NCI-H82 (cell line): ENCODE measurements at regions not wholly inside any gene's neighbourhood (a gene's known extent, or its start where the extent isn't known, plus 50 kb on each side); places are given as distances from the start of the nearest gene placed in this dataset.

Experiments used
- DNase-seq: peaks from one replicate; lab custom pipeline; 2025; lab: John Stamatoyannopoulos, UW

- no peak for DNase-seq
These were observed 163.5 kb upstream of the LYZL2 start for GRCh38 chr10:30793093-30793492.

GRCh38 chr10:30792025-30792424 is 162.5 kb upstream of the LYZL2 start:
- no peak for DNase-seq

- no peak for DNase-seq
These were observed 161.7 kb upstream of the LYZL2 start for GRCh38 chr10:30791197-30791611.

- no peak for DNase-seq
These were observed 160.3 kb upstream of the LYZL2 start for GRCh38 chr10:30789806-30790205.

DNA sequence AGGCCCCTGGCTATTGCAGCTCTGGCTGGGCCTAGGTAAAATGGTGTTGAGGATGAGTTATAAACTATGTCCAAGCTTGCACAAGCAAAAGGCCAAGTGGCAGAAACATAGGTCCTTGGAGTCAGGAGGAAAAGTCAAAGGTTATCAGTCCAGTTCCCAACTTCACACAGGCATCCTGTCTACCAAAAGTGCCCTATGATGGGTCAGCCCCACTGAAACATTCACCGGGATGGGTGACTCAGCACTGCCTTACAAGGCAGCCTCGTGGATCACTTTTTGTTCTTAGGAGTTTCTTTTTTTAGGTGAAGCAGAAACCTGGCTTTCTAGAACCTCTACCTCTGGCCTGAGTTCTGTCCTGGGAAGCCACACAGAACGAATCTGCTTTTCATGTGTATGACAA is 158.8 kb upstream of the LYZL2 start:
- no peak for DNase-seq

DNA sequence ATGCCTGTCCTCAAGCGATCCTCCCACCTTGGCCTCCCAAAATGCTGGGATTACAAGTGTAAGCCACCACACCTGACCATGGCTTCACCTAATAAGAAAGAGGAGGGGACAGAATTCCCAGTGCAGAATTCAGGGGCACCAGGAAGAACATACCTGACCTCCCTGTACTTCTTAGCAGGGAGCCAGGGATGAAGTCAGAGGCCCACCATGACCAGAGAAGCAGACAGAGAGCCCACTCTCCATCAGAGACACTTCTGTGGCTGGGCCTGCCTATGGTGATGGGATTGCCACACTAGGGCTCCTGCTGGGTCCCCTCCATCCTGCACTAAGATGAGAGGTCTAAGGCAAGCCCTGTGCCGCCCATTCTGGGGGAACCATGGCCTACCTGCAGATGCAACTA is 157.4 kb upstream of the LYZL2 start:
- DNase-seq = no peak

DNA sequence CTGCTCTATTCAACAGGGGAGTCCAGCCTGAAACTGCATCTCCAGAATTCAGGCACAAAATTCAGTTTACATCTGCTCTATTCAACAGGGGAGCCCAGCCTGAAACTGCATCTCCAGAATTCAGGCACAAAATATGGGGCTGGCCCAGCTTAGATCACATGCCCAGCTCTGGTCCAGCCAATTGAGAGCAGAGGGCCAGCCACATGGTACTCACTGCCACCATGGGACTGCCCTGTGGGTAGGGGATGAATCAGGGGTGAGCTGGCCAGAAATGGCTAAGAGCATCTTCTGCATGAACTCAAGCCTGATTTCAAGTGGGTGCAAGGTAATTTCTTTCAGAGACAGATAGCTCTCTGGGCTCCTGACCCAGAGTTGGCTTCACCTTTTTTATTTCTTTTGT is 156.6 kb upstream of the LYZL2 start:
- no peak for DNase-seq

DNA sequence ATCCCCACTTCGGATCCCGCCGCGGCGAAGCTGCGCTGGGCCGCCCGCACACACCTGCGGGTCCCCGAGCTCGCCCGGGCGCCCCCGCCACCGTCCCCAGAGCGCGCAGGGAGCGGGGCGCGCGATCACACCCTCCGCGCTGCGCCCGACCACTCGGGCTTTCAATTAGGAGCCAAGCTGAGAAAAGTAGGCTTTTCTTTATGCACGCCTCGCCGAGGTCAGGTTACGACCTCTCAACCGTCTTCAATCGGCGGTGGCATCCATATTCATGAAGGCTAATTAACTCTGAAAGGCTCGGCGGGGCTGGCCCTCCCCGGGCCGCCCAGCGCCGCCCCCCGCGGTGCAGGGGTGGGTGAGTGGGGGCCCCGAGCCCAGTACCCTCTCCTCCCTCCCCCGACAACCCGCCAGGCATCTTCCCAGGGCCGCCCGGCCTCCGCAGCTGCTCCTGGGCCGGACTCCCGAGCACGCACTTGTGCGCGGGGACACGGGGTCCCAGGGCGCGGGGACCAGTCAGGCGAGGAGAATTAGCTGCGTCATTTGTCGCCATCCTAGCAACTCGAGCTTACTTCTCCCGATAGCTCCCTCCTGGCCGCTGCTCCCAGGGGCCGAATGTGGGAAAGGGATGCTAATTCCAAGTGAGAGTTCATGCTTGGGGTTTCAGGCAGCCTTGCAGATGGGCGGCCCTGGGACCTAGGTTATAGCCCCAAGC is 155.5 kb upstream of the LYZL2 start:
- DNase-seq = peak; percentile 77

DNA sequence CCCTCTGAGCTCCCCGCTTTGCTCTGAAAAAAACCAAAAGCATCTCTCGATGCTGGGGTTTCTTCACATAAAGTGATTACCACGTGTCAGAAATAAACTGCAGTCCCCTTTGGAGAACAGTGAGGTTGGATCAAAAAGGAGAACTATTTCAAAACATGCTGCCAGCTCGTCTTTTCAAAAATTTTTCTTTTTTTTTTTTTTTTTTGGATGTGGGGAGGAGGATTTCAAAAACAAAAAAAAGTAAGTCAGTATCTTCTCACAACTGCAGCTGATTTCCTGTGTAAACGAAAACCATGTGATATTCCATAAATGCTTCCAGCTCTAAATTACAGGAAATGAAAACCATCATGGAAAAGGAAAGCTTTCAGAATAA is 155.0 kb upstream of the LYZL2 start:
- DNase-seq = no peak

GRCh38 chr10:30783939-30784501 is 154.5 kb upstream of the LYZL2 start:
- peak; percentile 89 for DNase-seq

GRCh38 chr10:30782537-30783461 is 153.2 kb upstream of the LYZL2 start:
- peak; percentile 75 for DNase-seq

DNA sequence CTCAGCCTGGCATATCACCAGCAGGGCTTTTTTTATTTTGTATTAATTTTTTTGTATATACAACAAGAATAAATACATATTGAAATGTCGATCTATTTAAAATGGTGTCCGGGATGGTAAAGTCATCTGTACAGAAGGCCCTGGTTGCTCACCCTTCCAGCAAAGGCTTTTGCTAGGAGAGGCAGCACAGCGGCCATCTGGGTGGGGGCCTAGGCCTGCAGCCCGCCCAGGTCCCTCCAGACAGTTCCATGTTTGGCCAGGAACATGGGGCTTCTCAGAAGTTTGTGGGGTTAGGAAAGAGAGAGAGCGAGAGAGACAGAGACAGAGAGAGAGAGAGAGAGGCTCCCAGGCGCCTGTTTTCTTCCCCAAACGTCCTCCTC is 152.6 kb upstream of the LYZL2 start:
- no peak for DNase-seq

GRCh38 chr10:30781670-30782121 is 152.1 kb upstream of the LYZL2 start:
- DNase-seq = no peak

GRCh38 chr10:30778769-30779168 is 149.2 kb upstream of the LYZL2 start:
- DNase-seq = no peak

DNA sequence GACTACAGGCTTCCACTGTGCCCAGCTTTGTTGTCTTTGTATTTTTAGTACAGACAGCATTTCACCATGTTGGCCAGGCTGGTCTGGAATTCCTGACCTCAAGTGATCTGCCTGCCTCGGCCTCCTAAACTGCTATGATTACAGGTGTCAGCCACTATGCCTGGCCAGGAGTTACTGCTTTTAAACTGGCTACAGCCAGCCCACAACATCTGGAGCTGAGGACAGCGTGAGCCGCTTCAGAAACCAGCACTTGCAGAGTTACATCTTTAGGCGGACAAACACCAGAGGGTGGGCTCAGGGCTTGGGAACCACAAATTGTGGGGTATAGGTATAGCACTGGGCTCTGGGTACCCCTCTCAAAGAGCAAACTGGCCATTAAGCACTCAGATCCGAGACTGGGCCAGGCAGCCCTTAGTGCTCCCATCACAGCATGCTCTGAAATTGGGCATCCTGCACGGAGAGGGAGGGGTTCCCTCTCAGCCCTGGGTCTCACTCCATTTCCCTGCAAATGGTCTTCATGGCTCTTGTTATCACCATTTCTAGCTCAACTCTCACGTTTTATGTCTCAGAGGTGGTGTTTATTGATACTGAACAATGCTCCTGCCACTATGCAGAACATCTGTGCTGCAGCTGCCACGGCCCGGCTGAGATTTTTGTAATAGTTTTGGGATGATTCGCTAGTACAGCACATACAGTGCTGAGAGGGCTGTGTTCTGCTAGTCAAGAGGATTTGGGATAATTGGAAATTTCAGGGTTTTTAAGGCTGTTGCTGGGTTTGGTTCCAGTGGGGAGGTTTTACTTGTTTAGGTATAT is 146.4 kb upstream of the LYZL2 start:
- DNase-seq = no peak

- DNase-seq = no peak
These were observed 144.7 kb upstream of the LYZL2 start for GRCh38 chr10:30774261-30774660.

- no peak for DNase-seq
These were observed 143.9 kb upstream of the LYZL2 start for GRCh38 chr10:30773501-30773900.

DNA sequence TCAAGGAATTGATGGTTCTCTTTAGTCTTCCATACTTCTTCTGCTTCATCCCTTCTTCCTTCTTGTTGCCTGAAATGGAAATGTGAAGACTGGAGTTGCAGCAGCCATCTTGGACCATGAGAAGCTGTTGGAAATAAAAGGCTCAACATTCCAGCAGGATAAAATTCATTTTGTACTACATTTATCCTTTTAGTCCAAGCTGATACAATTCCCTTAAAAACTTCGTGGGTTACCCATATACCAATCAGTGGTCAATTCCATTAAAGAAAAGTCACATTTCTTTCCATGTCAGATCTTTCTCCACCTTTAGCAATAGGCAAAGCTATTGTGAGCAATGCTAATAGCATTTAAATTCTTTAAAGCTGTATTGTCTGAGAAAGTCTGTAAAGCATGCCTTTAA is 141.3 kb upstream of the LYZL2 start:
- DNase-seq = no peak

DNA sequence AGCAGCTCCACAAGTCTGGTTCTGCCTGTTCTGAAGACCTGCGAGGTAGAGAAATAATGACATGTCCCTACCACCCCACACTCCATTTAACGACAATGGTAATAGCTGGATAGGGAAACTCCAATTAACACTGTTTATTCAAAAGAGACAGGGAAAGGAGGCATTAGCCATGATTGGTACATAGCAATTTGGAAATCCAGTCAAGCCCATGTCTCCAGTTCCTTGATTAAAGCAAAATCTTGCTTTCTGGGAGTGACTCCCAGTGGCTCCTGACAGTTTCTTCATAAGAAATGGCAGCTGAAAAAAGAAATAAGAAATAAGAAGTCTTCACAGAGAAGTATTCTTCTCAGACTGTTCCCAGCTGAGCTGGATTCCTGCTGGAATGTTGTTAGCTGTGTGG is 140.7 kb upstream of the LYZL2 start:
- DNase-seq = no peak

- no peak for DNase-seq
These were observed 139.8 kb upstream of the LYZL2 start for GRCh38 chr10:30769361-30769760.

- no peak for DNase-seq
These were observed 136.1 kb upstream of the LYZL2 start for GRCh38 chr10:30765616-30766015.

DNA sequence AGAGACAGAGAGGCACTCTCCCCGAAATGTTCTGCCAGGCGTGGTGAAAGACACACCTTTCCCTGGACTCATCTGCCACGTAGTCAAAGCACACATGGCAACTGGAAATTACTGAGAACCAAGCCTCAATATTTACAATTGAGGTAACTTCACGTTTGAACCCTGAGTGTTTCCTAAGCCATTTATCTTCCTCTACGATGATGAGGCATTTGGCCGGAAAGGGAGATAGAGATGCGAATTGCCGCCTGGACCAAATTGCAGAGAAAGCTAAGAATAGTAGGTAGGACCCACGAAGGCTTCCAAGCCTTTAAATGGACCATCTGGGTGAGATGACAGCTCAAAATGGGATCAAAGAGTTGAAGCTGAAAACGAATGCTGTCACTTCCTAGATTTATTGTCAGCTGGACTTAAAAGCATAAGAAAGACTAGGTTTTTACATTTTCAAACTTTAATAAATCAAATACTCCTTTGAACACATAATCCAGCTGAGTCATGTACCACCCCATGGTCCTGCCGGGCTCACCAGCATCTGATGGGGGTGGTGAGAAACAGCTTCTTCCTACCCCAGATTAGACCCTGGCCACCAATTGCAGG is 135.6 kb upstream of the LYZL2 start:
- DNase-seq = no peak
